ENCODE measurements at regions not wholly inside any gene's neighbourhood (a gene's known extent, or its start where the extent isn't known, plus 50 kb on each side); places are given as distances from the start of the nearest gene placed in this dataset.

DNA sequence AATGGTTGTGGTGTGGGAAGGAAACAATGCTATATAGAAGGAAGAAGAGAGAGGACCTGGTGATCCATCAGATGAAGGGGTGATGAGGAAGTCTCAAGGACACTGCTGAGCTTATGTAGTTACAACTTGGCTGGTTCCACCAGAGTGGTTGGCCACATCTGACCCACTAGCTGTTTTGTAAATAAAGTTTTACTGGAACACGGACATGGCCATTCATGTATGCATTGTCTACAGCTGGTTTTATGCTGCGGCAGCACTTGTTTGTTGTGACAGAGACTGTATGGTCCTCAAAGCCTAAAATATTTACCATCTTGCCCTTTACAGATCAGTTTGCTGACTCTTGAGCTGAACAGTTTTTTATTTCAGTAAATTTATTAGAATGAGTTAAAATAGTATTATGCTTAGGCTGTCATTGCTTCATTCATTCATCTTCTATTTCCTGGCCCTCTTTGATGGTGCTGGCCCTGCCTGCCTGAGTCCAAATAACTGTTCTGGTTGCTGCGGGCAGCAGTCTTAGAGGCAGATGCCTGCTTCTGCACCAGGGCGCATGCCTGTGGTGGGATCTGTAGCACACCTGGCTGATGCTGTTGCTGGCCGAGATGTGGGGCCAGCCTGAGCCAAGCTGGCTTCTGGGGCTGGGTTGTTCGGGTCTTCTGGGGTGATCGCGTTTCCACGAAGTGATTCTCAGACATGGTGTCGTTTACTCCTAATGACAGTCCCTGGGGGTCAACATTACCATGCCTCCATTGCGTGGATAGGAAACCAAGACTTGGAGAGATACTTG, 61.4 kb upstream of the WNT4 start:
- H3K4me3 Mint-ChIP-seq, result no peak overlapping the region
- H3K36me3 Mint-ChIP-seq, result no peaks in the 10 kb centered on the region
- no peak overlapping the region for H3K27ac Mint-ChIP-seq
- peaks cover 33% of the 10 kb centered on the region for H3K27me3 Mint-ChIP-seq
- DNase-seq (ENCODE audit: extremely low spot score, unreplicated experiment), result no peak
- TF ChIP-seq, protein P1, sequence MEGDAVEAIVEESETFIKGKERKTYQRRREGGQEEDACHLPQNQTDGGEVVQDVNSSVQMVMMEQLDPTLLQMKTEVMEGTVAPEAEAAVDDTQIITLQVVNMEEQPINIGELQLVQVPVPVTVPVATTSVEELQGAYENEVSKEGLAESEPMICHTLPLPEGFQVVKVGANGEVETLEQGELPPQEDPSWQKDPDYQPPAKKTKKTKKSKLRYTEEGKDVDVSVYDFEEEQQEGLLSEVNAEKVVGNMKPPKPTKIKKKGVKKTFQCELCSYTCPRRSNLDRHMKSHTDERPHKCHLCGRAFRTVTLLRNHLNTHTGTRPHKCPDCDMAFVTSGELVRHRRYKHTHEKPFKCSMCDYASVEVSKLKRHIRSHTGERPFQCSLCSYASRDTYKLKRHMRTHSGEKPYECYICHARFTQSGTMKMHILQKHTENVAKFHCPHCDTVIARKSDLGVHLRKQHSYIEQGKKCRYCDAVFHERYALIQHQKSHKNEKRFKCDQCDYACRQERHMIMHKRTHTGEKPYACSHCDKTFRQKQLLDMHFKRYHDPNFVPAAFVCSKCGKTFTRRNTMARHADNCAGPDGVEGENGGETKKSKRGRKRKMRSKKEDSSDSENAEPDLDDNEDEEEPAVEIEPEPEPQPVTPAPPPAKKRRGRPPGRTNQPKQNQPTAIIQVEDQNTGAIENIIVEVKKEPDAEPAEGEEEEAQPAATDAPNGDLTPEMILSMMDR (conservative IDR thresholded peaks at IDR 0.05), result no peak
- no peaks in the 10 kb centered on the region for H3K9me3 Mint-ChIP-seq
- peaks cover 26% of the 10 kb centered on the region for H3K4me1 Mint-ChIP-seq (ENCODE audit: unreplicated experiment)

DNA sequence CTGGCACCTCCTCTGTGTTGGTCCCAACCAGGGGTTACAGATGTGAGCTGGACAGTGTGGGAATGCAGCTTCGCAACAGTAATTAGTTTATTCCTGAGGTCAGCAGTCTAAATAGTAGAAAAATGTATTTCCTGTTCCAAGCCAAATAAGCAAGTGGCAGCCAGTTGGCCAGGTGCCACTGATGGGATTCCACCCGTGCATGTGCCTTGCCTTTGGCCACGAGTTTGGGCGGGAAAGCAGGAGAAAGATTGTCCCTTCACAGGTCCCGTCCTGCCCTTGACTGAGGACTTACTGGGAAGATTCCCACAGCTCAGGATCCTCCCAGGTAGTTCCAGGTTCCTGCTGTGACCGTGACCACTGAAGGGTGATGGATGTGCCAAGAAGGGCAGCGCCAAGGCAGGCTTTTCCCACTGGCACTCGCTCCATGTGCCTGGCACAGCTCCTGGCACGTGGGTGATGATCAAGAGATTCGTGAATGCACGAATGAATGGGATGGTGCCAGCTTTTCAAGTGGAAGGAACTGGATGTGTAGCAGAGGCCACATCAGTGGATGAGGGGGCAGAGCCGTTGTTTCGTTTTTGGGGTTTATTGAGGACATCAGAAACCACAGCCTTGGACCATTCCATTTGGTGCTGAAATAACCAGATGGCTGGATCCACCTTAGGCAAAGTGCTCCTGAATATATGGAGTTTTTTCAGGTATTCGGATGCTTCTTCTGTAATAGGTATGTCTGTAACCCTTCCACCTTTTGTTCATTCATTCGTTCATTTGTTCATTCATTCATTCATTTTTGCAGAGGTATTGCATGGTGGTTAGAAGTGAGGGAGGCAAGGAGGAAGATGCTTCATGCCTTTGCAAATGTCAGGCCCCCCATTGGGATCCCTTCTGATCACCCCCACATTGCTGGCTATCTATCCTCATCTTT, 62.4 kb upstream of the WNT4 start:
- H3K9me3 Mint-ChIP-seq, result no peaks in the 10 kb centered on the region
- TF ChIP-seq, protein P1 (conservative IDR thresholded peaks at IDR 0.05), result no peak
- peaks cover 30% of the 10 kb centered on the region for H3K4me1 Mint-ChIP-seq (ENCODE audit: unreplicated experiment)
- H3K36me3 Mint-ChIP-seq, result no peaks in the 10 kb centered on the region
- no peak overlapping the region for H3K27ac Mint-ChIP-seq
- peaks cover 39% of the 10 kb centered on the region for H3K27me3 Mint-ChIP-seq
- H3K4me3 Mint-ChIP-seq, result no peak overlapping the region
- DNase-seq (ENCODE audit: extremely low spot score, unreplicated experiment), result no peak

GRCh38 chr1:22206551-22207125, 63.7 kb upstream of the WNT4 start:
- peaks cover 34% of the 10 kb centered on the region for H3K4me1 Mint-ChIP-seq (ENCODE audit: unreplicated experiment)
- no peak for DNase-seq (ENCODE audit: extremely low spot score, unreplicated experiment)
- no peak overlapping the region for H3K4me3 Mint-ChIP-seq

GRCh38 chr1:22207511-22208267, 64.8 kb upstream of the WNT4 start:
- Mint-ChIP-seq H3K27me3 (peaks cover 54% of the 10 kb centered on the region), H3K27ac (no peak overlapping the region), H3K4me1 (ENCODE audit: unreplicated experiment) (peaks cover 34% of the 10 kb centered on the region), H3K36me3 (no peaks in the 10 kb centered on the region), H3K9me3 (no peaks in the 10 kb centered on the region), H3K4me3 (no peak overlapping the region)
- TF ChIP-seq, protein P1 (conservative IDR thresholded peaks at IDR 0.05), result no peak
- no peak for DNase-seq (ENCODE audit: extremely low spot score, unreplicated experiment)

More at GRCh38 chr1:22206551-22207125, 63.7 kb upstream of the WNT4 start:
- Mint-ChIP-seq H3K9me3 (no peaks in the 10 kb centered on the region), H3K27ac (no peak overlapping the region), H3K27me3 (peaks cover 48% of the 10 kb centered on the region), H3K36me3 (no peaks in the 10 kb centered on the region)
- TF ChIP-seq, protein P1 (conservative IDR thresholded peaks at IDR 0.05), result no peak
